HL-60 (cell line): ENCODE measurements at regions not wholly inside any gene's neighbourhood (a gene's known extent, or its start where the extent isn't known, plus 50 kb on each side); places are given as distances from the start of the nearest gene placed in this dataset.

Source experiments
- CTCF ChIP-seq: IDR thresholded peaks from one replicate; pipeline ENCODE4 v1.5.1; 2011; ENCODE audit warnings: low read length, control low read depth, inconsistent platforms; ENCODE audit not compliant: insufficient read depth
- GABPA ChIP-seq: IDR thresholded peaks from 2 replicates; pipeline ENCODE4 v1.6.1; 2012; ENCODE audit warnings: low read depth
- POLR2AphosphoS5 ChIP-seq: IDR thresholded peaks from 2 replicates; pipeline ENCODE4 v1.6.1; 2012; ENCODE audit warnings: low read depth
- REST ChIP-seq: IDR thresholded peaks from 2 replicates; pipeline ENCODE4 v1.6.1; 2012; ENCODE audit warnings: low read depth; ENCODE audit not compliant: insufficient replicate concordance
- SPI1 ChIP-seq: IDR thresholded peaks from 2 replicates; pipeline ENCODE4 v1.6.1; 2012; ENCODE audit warnings: low read depth, mild to moderate bottlenecking, borderline replicate concordance

- TF ChIP-seq CTCF (no peak), POLR2AphosphoS5 (no peak), REST (no peak), SPI1 (no peak), GABPA (no peak)
Observed at GRCh38 chrX:5823903-5824302, 404.8 kb downstream of the NLGN4X start.
